Stimulated activated CD4-positive, alpha-beta T cell treated with anti-CD3 and anti-CD28 coated beads, Interleukin-1b, Interleukin-23, amount 100 ng/mL, for 24 hours (primary cell): ENCODE measurements at regions not wholly inside any gene's neighbourhood (a gene's known extent, or its start where the extent isn't known, plus 50 kb on each side); places are given as distances from the start of the nearest gene placed in this dataset.

Experiments
- DNase-seq, 4 experiments: peaks; one replicate each; pipeline ENCODE4 v3.0.0-alpha.2; 2020; ENCODE audit warnings: low read depth in 4 of 4, low spot score in 1 of 4

DNA sequence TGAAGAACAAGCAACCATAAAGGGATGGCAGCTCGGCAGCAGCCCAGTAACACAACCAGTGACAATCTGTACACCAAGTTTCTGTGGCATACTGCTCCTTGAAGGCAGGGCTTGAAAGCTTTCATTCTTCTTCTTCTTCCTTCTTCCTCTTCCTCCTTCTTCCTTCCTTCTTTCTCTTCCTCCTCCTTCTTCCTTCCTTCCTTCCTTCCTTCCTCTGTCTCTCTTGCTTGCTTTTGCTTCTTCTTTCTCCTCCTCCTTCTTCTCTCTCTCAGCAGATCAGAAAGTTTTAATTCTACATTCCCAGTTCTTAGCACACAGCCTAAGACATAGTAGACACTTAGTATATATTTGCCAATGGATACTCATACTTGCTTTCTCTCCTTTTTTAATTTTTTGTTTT, 95.9 kb downstream of the GLUL start:
- DNase-seq, result no peak

DNA sequence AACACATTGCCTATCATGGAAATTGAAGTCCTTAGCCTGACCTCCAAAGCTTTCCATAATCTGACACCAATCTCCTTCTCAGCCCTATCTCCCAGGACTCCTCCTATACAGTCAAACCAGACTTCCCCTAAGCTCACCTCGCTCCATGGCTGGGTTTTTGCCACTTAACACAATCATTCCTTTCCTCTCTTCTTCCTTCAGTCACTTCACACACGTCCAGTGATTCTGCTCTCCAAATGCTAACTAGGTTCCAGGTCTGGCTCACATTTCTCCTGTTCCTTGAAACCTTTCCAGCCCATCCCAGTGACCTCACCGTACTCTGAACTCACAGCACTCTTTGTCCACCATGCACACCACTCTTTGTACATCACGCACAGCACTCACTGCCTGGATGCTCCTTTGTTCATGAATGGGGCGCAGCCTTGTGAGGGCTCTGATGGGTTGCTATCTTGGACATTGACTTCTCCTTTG, 98.4 kb downstream of the GLUL start:
- no peak for DNase-seq

DNA sequence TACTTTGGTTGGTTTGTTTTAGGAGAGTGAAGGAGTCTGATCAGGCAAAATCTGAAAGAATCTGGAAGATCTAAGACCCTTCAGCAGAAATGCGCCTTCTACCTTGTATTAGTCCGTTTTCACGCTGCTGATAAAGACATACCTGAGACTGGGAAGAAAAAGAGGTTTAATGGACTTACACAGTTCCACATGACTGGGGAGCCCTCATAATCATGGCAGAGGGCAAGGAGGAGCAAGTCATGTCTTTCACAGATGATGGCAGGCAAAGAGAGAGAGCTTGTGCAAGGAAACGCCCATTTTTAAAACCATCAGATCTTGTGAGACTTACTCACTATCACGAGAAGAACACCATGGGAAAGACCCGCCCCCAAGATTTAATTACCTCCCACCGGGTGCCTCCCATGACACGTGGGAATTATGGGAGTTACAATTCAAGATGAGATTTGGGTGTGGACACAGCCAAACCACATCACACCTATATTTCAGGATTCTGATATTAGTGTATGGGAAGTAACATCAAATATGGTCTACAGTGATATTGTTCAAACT, 99.3 kb downstream of the GLUL start:
- no peak for DNase-seq

- DNase-seq, result no peak
These were observed 99.9 kb downstream of the GLUL start for GRCh38 chr1:182291584-182292192.

GRCh38 chr1:182288749-182289604, 102.6 kb downstream of the GLUL start:
- no peak for DNase-seq

GRCh38 chr1:182286761-182287160, 104.8 kb downstream of the GLUL start:
- no peak for DNase-seq

DNA sequence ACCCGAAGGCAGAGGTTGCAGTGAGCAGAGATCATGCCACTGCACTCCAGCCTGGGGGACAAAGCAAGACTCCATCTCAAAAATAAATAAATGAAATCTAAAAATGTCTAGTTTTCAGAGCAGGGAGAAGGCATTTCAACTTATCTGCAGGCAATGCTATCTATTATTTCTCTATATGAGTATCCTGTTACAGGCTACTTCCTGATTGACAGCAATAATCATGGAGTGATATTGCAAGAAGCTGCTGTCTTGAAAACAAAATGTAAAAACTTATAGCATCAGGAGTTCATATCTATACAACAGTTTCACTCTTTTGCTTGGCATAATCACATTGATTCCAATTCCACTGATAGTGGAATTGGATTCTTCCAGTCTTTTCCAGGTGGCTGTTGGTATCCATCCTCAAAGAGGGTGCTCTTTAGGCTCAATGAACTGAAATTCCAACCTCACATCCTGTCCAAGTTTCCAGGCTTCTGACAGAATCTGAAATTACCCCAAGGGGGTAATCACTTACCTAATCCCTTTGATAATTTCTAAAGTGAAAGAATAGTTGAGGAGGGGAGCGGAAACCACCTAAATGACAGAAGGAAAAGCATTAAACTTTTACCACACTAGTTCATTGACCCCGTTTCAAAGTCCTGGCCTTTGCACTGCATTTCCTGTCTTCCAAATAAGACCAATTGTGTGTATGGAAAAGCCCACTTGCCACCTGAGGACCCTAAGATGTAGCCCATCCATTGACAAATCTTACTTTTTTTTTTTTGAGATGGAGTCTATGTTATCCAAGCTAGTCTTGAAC, 107.6 kb downstream of the GLUL start:
- no peak for DNase-seq

- DNase-seq, result no peak
These were observed 110.0 kb downstream of the GLUL start for GRCh38 chr1:182281541-182281940.

GRCh38 chr1:182280504-182280900, 111.1 kb downstream of the GLUL start:
- no peak for DNase-seq

DNA sequence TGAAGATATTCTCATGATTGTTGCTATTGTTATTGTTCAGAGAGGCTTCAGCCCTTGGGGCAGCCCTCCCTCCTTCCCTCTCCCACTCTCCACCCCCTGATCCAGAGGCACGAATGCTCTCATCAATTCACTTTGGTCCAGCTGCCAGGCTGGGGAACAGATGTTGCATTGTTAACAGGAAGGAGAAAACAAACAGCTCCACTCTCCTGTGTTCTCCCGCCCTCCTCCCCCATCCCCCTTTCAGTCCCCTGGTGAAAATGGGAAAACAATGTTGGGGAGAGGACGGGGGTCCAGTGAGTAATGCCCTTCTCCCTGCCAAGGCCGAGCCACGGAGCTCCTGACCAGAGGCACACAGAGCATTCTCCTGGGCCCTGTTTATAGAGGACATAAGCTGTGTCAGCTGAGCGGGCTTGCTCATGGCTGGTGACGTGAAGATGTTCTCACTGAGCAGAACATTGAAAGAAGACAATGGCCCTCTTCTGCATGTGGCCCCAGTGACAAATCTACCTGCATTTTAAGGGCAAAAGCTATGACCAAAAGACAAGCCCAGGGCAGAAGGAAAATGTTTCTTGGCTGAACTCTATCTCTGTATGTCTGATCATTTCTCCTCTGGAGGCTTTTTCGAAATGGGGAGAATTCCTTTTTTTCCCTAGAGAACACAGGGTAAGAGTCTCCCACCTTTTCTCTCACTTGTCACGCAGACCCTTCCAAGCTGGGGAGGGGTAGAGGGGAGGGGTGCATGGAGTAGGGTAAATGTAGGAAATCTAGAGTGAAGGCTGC, 111.7 kb downstream of the GLUL start:
- no peak for DNase-seq

DNA sequence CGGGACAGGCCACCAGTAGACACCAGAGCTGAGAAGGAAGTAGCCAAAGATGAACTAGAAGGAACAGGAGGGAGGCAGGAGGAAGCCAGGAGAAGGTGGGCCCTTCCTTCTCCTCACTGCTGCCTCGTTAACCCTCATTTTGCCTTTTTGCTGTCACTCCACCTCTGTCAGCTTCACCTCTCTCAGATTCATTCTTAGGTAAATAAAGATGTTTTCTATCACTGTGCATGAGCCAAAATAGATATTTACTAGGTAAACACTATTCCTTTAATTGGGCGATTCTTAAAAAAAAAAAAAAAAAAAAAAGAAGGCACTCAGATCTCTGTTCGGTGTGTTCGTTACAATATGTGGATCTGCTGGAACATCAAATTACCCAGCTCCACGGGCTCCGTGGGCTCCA, 112.3 kb downstream of the GLUL start:
- DNase-seq, result no peak

GRCh38 chr1:182278144-182279054, 113.2 kb downstream of the GLUL start:
- DNase-seq, result no peak

DNA sequence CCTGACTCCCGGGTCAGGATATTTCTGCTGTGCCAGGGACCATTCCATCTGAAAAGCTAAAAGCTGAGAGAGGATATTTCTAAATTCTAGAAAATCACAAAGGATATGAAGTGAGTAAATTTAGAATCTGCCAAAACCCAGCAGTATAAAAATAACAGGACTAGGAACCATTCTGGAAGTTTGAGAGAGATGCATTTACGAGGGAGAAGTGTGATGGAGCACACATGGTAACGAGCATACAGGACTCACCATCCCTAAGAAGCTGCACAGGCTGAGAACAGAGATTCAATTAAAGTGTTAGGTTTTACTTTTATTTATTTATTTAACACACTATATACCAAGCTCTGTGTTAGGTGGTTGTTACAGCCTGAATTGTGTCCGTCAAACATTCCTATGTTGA, 116.3 kb downstream of the GLUL start:
- DNase-seq, result no peak

DNA sequence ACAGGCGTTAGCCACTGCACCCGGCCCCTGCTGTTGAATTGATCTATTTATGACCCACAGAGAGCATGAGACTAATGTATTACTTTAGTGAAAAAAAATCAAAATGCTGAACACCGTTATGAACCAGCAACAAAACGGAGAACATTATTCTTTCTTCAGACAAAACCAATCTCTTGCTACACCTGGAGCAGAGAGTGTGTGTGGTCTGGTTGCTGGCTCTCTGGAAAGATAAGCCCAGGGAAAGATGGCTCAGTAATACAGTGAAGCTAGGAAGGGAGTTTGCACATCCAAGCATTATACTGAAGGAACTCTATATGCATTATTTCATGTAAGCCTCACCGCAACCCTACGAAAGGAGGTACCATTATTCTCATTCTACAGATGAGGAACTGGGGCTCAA, 117.0 kb downstream of the GLUL start:
- no peak for DNase-seq

- DNase-seq, result no peak
These were observed 120.9 kb downstream of the GLUL start for GRCh38 chr1:182270731-182271130.

- no peak for DNase-seq
These were observed 122.5 kb downstream of the GLUL start for GRCh38 chr1:182269097-182269496.

DNA sequence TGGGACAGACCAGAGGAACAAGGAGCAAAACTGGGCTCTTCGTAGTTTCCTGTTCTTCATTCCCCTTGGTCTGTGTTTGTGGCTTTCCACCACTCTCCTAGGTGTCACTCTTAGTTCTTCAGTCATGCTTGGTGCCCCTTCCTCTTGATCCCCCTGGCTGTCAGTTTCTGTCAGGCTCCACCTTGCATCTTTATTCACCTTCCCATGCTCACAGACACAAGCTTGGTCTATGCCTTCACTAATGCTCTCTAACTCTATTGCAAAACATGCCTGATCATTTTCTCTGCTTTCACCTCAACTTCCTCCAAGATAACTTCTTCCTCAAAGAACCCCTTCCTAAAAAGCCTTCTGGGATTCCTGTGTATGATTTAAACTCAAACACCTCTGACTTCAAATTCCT, 122.9 kb downstream of the GLUL start:
- DNase-seq, result no peak

- DNase-seq, result no peak
These were observed 127.4 kb downstream of the GLUL start for GRCh38 chr1:182264185-182264584.

DNA sequence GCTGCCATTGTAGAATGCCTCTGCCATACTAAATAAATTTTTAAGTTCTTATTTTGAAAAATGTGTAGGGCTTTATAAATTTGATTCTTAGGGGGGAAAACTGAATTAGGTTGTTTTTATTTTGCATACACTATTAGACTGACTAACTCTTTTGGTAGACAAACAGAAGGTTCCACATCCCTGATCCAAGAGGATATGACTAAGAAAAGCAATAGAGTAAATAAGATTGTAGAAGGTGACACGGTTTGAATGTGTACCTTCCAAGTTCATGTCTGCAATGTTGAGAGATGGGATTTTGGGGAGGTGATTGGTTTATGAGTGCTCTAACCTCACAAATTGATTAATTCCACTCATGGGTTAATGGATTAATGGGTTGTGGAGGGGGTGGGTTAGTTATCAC, 127.9 kb downstream of the GLUL start:
- DNase-seq, result no peak

DNA sequence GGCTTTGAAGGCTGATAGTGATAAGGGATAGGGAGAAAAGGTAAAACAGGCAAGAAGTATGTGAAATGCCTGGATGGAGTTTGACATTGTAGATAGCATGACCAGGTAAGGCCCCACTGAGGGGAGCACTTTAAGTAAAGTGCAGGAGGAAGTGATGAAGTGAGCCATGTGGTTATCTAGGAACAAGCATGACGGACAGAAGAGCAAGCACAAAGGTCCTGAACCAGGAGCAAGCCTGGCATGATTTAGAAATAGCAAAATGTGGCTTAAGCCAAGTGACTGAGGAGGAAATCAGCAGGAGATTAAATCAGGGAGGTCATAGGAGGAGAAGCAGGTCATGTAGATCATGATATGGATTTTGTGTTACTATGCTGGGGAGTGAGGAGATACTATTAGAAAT, 129.2 kb downstream of the GLUL start:
- no peak for DNase-seq
